Calu3 (cell line): ENCODE measurements at regions not wholly inside any gene's neighbourhood (a gene's known extent, or its start where the extent isn't known, plus 50 kb on each side); places are given as distances from the start of the nearest gene placed in this dataset.

Source experiments
- BruUV-seq: library from RNA; stranded (reverse); fragments of 400-500 nt; replicated peaks from 2 replicates; lab custom pipeline; 2021; lab: Mats Ljungman, UMichigan
- CTCF ChIA-PET: fragments of 300-600 bp; sonication (Branson Sonifier 250); formaldehyde crosslinking; loops from one replicate; lab custom pipeline; 2022; ENCODE audit warnings: antibody characterized with exemption; lab: Charles Lee
- DNase-seq: peaks from one replicate; pipeline ENCODE4 v3.0.0; 2022
- H3K27ac Mint-ChIP-seq: one replicate; pipeline ENCODE4 v1.8.0; 2022; ENCODE audit warnings: mixed read lengths; ENCODE audit not compliant: unreplicated experiment
- H3K27me3 Mint-ChIP-seq: one replicate; pipeline ENCODE4 v1.8.0; 2022; ENCODE audit warnings: mixed read lengths; ENCODE audit not compliant: unreplicated experiment
- H3K36me3 Mint-ChIP-seq: one replicate; pipeline ENCODE4 v1.8.0; 2022; ENCODE audit warnings: mild to moderate bottlenecking, moderate library complexity, mixed read lengths; ENCODE audit not compliant: insufficient read depth, unreplicated experiment
- H3K4me1 Mint-ChIP-seq: one replicate; pipeline ENCODE4 v1.8.0; 2022; ENCODE audit warnings: mild to moderate bottlenecking, low read depth, mixed read lengths; ENCODE audit not compliant: unreplicated experiment
- H3K4me3 Mint-ChIP-seq: one replicate; pipeline ENCODE4 v1.8.0; 2022; ENCODE audit warnings: mild to moderate bottlenecking, low read depth, moderate library complexity, mixed read lengths; ENCODE audit not compliant: unreplicated experiment
- H3K9me3 Mint-ChIP-seq: one replicate; pipeline ENCODE4 v1.8.0; 2022; ENCODE audit warnings: low read depth, mixed read lengths; ENCODE audit not compliant: unreplicated experiment
- CTCF ChIP-seq: fragments of 200-600 bp; IDR thresholded peaks from one replicate; pipeline ENCODE4 v1.8.0; 2022; ENCODE audit warnings: antibody characterized with exemption; ENCODE audit not compliant: unreplicated experiment
- intact Hi-C: fragments of 100-400 bp; cut with micrococcal nuclease; formaldehyde crosslinking; loops from one replicate; pipeline ENCODE4 v1.10.0; 2022; ENCODE audit not compliant: unreplicated experiment

- Mint-ChIP-seq H3K27me3 (no peaks in the 10 kb centered on the region), H3K4me1 (peaks cover 13% of the 10 kb centered on the region), H3K27ac (no peak overlapping the region), H3K4me3 (no peak overlapping the region), H3K9me3 (no peaks in the 10 kb centered on the region), H3K36me3 (no peaks in the 10 kb centered on the region)
- no peak for TF ChIP-seq CTCF
- BruUV-seq: no TSS peak
- CTCF ChIA-PET: interaction anchor here (1.0 kb wide), 1 partner anchor 65 kb away, joined by 7 read pairs; no protein-coding TSS in a partner anchor
- no peak for DNase-seq
- intact Hi-C loops: loop anchor here (1.0 to 10.0 kb wide), 2 partner anchors 65 to 249 kb away; partner anchors contain the start of gene DAPP1
Observed at GRCh38 chr4:100063355-100063754, 113.3 kb upstream of the H2AZ1 start.

GRCh38 chr4:100062921-100063320 is 112.8 kb upstream of the H2AZ1 start:
- Mint-ChIP-seq H3K27me3 (no peaks in the 10 kb centered on the region), H3K4me3 (no peak overlapping the region), H3K9me3 (no peaks in the 10 kb centered on the region), H3K4me1 (peaks cover 13% of the 10 kb centered on the region), H3K36me3 (no peaks in the 10 kb centered on the region), H3K27ac (no peak overlapping the region)
- BruUV-seq: no TSS peak
- intact Hi-C loops: loop anchor here (1.0 to 10.0 kb wide), 2 partner anchors 65 to 248 kb away; partner anchors contain the start of gene DAPP1
- no peak for TF ChIP-seq CTCF
- DNase-seq: no peak
- CTCF ChIA-PET: interaction anchor here (1.0 kb wide), 1 partner anchor 65 kb away, joined by 7 read pairs; no protein-coding TSS in a partner anchor

GRCh38 chr4:100061835-100062234 is 111.8 kb upstream of the H2AZ1 start:
- Mint-ChIP-seq H3K27ac (no peak overlapping the region), H3K4me1 (peaks cover 13% of the 10 kb centered on the region), H3K36me3 (no peaks in the 10 kb centered on the region), H3K9me3 (no peaks in the 10 kb centered on the region), H3K27me3 (no peaks in the 10 kb centered on the region), H3K4me3 (no peak overlapping the region)
- no peak for TF ChIP-seq CTCF
- intact Hi-C loops: loop anchor here (10.0 kb wide), 1 partner anchor 247 kb away; the partner anchor contains the start of gene DAPP1
- DNase-seq: no peak
- no TSS peak for BruUV-seq
- CTCF ChIA-PET: no interaction called here

- no peaks in the 10 kb centered on the region for H3K36me3 Mint-ChIP-seq
- H3K4me1 Mint-ChIP-seq: peaks cover 13% of the 10 kb centered on the region
- intact Hi-C loops: loop anchor here (10.0 kb wide), 1 partner anchor 246 kb away; the partner anchor contains the start of gene DAPP1
- no peak for DNase-seq
- no peaks in the 10 kb centered on the region for H3K9me3 Mint-ChIP-seq
- no peak overlapping the region for H3K4me3 Mint-ChIP-seq
- no TSS peak for BruUV-seq
- no peak for TF ChIP-seq CTCF
- CTCF ChIA-PET: no interaction called here
- H3K27ac Mint-ChIP-seq: no peak overlapping the region
- H3K27me3 Mint-ChIP-seq: no peaks in the 10 kb centered on the region
Observed at GRCh38 chr4:100060765-100061416, 110.8 kb upstream of the H2AZ1 start.
